Stimulated activated CD4-positive, alpha-beta T cell treated with anti-CD3 and anti-CD28 coated beads, Interleukin-4, amount 100 ng/mL, for 1 hour (primary cell): ENCODE measurements at regions not wholly inside any gene's neighbourhood (a gene's known extent, or its start where the extent isn't known, plus 50 kb on each side); places are given as distances from the start of the nearest gene placed in this dataset.

Source experiments
- DNase-seq: peaks from one replicate; pipeline ENCODE4 v3.0.0-alpha.2; 2020

DNA sequence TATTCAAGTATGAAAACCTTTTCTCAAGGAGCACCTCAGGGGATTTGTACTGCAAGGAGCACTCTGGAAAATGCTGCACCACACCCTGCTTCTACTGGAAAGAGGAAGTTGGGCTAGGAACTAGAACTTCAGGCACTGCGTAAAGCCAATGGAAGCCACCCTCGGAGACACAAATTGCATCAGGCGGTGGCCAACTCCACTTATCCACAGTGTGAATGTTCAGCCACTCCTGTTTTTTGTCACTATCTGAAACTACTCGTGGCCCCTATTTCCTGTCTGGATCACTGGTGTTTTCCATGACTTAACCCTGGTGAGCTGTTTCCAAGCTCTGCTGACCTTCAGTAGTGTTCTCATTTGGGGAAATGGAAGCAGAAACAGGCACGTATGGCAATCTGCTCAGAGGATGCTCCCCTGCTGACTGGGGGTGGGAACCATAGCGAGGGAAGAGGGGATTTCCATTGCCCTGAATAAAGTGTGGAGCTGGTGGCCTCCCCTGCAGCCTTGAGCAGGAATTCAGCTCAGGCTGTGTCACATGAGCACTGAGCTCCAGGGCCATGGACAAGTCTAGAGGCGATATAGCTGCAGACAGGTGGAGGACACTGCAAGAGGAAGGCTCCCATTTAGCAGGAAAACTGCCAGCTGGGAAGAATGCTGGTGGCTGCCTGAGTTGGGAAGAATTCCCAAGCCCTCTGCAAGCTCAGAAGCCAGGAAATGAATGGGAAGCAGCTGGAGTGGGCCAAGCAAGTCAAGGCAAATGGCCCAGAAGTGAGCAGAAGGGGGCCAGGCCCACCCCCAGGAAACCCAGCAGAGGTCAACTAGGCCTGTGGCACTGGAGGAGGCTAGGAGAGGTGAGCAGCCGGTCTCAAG is 50.5 kb upstream of the RAP1B start:
- no peak for DNase-seq

DNA sequence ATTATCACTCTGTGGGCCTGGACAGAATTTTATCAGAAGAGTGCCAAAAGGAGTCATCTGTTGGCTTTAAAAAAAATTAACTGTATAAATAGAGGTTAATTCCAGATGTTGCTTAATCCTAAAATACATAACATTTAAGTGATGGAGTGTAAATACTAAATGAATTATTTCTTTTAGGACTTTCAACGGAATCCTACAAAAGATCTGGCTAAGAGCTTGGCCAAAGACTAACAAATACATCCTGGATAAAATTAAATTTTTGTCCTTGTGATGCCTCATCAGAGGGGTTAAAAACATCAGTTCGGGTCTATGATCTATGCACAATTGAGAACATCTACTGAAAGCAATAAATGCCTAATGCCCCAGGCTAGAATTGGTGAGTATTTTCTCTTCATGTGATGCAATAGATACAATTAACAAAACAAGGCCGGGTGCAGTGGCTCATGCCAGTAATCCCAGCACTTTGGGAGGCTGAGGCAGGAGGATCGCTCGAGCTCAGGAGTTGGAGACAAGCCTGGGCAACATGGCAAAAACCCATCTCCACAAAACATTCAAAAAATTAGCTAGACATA is 49.8 kb upstream of the RAP1B start:
- DNase-seq: no peak
